DMS114 treated with DMSO at 0.1 percent for 48 hours (cell line): ENCODE measurements at regions not wholly inside any gene's neighbourhood (a gene's known extent, or its start where the extent isn't known, plus 50 kb on each side); places are given as distances from the start of the nearest gene placed in this dataset.
"Not testable (repeated sequence)": the region's sequence is repeated elsewhere in the genome, so short reads cannot be mapped to it uniquely, and the experiment has no call there.

Experiments
- DNase-seq: peaks from one replicate; lab custom pipeline; 2025; ENCODE audit not compliant: unreplicated experiment; lab: John Stamatoyannopoulos, UW

DNA sequence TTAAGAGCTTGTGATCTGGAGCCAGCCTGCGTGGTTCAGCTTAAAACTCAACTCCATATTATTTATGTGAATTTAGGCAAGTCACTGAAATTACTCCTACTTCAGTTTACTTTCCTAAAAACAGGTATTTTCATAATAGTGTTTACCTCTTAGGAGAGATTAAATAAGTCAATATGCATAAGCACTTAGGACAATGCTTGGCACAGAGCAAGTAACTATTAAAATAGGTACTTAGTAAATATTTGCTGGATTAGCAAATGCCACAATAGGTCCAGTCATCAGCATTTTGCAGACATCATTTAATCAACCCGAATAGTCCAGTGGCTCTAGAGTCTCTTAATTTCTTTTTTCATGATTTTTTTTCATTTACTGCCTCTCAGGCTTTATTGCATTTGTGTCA, 78.6 kb upstream of the PTPRK start:
- DNase-seq = no peak

DNA sequence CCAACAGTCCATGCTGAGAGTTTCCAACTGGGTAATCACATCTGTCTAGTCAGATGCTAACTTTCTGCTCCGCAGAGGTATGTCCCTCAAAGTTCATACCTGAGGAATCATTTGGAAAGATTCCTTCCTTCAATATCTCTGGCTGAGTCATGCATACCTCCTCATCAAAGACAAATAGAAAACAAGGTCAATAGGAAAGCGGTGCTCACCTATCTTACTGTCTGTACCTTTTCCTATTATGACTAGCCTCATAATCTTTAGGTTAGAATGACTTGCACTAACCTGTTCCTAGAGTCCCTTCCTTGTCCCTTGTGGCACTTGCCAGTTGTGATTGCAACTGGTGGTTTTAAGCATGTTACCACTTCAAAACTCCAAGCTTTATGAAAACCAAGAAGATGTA, 78.2 kb upstream of the PTPRK start:
- DNase-seq = no peak

DNA sequence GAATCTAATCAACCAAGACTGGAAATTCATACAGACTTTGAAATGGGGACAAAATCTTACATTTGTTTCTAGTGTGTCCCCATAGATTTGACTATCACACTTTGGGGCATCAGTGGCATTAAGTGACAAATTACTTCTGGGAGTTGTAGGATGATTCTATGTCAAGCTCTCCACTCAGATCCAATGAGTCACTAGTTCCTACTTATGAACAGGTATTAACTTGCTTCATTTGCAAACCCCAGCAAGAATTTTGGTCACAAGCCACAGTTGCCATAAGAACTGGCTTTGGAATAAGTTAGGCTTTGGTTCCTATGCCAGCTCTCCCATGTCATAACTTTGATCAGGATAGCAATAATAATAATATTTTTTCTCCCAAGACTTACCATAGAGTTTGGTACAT, 77.6 kb upstream of the PTPRK start:
- DNase-seq = no peak

DNA sequence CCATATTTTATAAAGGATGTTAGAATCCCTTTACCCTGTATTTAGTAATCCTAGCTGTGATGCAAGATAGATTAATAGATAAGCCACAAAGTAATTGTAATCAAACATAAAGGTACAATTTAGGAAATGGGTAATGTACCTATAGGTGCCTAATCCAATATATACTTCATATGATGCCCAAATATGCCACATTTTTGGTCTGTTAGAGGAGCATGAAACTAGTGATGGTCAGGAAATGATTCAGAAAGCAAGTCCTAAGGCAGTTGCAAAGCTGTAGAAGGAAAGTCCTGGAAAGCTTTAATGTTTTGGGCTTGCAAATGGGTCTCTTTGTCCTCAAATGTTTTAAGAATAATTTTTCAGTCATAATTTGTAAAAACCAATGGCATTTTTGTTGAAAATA, 76.6 kb upstream of the PTPRK start:
- no peak for DNase-seq

DNA sequence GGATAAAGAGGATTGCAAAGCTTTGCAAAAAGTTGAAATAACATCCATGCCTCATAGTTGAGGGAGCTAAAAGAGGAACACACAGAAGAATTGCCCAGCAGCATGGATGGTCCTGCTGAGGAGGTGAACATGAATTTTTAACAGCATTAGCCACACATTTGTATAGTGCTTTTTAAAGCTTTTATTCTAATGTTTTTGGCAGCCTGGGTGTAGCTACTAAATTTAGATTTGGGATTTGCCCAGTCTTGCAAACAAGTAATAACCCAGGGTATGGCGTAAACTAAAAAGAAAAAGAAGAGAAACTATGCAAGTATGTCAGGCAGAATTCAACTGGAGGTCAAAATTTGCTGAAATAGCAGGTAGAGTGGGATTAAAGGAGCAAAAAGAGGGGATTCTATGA, 75.1 kb upstream of the PTPRK start:
- no peak for DNase-seq

DNA sequence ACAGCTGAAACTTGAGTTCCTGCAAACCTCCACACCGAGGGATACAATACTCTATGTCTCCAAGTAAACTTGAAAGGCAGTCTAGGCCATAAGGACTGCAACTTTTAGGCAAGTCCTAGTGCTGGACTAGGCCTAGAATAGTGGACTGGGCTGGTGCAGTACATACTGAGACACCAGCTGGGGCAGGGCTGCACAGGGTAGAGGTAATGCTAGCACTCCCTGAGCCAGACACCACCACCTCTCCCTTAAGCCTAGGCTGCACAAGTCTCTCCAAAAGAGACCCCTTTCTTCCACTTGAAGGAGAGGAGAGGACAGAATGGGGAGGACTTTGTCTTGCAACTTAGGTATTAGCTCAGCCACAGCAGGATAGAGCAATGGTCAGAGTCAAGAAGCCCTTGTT, 65.7 kb upstream of the PTPRK start:
- DNase-seq = no peak

DNA sequence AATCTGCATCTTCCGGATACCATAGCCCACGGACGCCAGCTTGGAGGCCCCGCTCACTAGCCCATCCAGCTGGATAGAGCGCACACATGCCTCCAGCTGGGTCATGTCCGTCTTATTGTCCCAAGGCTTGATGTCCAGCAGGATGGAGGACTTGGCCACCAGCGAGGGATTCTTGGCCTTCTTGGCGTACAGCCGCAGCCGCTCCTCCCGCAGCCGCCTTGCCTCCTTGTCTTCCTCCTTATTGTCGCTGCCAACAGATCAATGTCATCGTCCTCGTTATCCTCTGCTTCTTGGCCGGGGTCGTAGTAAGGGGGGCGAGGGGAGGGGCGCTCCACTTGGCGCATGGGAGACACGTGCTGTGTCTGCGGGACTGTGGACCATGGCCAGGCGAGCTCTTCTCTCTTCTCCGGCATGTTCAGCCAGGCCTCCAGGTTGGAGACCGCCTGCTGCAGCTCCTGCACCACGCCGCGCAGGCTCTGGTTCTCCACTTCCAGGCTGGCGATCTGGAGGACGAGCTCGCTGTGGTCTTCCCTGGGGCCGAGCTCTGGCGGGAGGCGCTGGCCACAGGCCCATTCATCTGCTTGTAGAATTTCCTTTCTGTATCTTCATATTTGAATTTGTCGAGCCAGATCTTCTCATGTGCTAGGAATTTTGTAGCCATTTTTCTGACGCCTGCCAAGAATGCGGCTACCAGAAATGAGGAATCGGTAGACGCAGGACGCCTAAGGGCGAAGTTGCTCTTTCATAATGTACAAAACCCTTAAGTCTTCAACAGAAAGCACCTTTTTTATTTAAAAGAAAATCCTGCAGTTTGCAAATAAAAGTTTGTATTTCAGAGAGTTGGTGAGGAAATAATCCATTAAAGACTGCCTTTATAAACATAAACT, 60.1 kb upstream of the PTPRK start:
- no peak for DNase-seq

DNA sequence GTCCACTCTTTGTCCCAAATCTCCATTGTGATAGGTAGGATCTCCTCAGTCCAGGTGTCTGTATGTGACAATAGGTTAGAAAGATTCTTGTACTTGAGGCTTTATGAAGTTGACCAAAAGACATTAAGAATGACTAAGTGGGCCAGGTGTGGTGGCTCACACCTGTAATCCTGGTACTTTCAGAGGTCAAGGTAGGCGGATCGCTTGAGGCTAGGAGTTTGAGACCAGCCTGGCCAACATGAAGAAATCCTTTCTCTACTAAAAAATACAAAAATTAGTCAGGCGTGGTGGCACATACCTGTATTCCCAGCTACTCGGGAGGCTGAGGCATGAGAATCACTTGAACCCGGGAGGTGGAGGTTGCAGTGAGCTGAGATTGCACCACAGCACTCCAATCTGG, 54.9 kb upstream of the PTPRK start:
- not testable (repeated sequence) for DNase-seq

DNA sequence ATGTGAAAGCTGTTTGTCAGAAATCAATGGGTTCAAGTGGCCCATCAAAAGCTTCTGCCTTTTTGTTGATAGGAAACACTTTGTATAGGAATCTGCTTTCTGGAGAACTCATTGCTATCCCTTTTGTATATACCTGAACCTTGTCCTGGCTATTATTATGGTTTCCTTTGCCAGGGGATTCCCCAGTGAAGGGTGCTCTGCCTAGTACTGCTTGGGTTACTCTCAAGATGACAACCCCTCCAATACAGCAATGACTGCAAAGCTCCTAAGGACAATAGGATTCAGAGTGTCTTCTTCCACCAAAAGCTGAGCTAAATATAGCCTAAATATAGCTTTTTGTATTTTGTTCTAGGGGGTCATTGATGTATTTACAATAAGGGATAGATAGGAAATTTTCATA, 54.0 kb upstream of the PTPRK start:
- no peak for DNase-seq

DNA sequence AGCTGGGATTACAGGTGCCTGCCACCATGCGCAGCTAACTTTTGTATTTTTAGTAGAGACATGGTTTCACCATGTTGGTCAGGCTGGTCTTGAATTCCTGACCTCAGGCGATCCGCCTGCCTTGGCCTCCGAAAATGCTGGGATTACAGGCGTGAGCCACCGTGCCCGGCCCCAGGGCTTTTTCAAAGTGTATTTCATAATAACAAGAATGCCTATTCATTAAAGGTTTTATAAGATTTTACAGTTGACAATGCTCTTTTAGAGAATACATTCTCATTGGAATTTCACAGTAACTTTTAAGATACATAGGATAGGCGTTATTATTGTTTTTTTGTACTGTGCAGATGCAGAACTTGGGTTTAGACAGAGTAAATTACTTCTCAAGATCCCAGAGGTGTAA, 52.6 kb upstream of the PTPRK start:
- DNase-seq = no peak

DNA sequence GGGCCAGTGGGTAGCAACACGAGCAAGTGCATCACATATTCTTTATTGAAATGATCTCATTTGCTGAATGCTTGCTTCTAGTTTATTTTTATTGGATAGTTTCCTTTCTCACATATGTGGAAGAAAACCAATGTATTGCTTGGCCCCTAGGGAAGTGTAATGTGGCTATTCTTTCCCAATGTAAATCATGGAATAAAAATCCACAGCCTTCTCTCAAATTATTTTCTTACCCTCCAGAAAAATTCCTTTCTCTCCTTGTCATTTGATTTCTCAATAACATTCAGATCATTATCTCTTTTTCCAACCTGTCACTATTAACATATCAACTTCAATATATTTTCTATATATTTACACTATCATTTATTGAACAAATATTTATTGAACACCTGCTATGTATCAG, 51.9 kb upstream of the PTPRK start:
- no peak for DNase-seq

DNA sequence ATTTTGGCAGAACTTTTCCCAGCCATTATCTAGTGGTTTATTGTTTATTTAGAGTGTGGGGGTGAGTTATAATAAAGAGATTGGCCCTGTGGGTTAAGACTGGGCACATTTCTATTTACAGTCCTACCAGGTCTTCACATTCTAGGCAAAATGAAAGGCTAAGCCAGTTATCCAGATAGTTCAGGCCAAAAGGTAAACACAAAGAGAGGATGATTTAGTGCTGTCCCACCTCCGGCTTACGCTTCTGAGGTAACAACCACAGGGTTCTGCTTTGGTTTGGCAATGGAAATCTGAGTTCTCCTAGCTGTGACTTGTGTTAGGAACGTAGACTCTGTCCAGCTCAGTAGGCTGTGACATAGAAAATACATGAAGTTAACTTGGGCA, 50.3 kb upstream of the PTPRK start:
- DNase-seq = no peak

DNA sequence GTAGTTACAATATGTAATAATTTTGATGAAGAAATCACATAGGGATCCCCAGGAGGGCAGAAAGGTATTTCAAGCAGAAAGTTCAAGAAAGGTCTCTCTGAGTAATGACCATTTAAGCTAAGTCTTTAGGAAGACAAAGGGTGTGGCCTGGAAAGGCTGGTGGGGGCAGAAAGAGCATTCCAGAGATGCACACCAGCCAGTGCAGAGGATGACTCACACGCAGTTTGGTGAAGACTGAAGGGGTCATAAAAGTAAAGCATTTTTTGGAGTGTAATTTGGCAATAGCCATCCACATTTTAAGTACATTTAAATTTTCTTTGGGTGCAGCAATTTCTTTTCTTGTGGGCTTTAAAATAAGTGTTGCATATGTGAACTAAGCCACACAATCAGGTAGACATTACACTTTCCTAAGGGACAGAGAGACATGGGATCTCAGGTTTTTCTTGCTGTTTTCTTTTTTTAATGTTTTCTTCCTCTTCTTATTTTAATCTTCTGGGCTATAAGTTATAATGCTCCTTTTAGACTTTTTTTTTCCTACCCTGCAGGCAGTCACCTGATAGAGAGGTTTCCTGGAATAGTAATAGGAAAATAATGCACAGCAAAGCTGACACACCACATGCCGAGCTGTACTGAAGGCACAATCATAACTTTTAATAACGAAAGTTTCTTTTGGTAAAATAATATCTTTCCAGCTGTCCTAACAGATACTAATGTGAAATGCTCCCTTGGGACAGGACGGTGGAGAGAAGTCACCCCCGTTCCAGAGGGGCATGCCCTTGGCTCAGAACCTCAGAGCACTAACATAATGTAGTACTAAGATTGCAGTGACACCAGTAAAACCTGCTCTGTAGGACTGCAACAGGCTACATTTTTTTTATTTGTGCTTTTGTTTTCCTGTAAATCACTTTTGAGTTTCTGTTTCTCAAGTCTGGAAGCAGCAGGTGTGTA, 49.6 kb upstream of the PTPRK start:
- DNase-seq = no peak
